ENCODE measurements at regions not wholly inside any gene's neighbourhood (a gene's known extent, or its start where the extent isn't known, plus 50 kb on each side); places are given as distances from the start of the nearest gene placed in this dataset.

GRCh38 chr2:120628248-120628647, 107.4 kb upstream of the GLI2 start:
- Histone ChIP-seq H3K4me3 (replicated peaks in 1 of 3) (no peak overlapping the region), H3K27ac (peak overlapping the region in 2 of 3 donors; percentile 86 to 90), H3K36me3 (no peaks in the 10 kb centered on the region), H3K27me3 (no peaks in the 10 kb centered on the region), H3K9me3 (no peaks in the 10 kb centered on the region), H3K4me1 (peaks cover 53 to 83% of the 10 kb centered on the region in 2 donors)
- 88 to 96% methylated on average over 3 of the region's 3 CpGs for WGBS, 2 donors
- no peak for TF ChIP-seq POLR2A (IDR thresholded peaks at IDR 0.05)
- TF ChIP-seq, protein P1, sequence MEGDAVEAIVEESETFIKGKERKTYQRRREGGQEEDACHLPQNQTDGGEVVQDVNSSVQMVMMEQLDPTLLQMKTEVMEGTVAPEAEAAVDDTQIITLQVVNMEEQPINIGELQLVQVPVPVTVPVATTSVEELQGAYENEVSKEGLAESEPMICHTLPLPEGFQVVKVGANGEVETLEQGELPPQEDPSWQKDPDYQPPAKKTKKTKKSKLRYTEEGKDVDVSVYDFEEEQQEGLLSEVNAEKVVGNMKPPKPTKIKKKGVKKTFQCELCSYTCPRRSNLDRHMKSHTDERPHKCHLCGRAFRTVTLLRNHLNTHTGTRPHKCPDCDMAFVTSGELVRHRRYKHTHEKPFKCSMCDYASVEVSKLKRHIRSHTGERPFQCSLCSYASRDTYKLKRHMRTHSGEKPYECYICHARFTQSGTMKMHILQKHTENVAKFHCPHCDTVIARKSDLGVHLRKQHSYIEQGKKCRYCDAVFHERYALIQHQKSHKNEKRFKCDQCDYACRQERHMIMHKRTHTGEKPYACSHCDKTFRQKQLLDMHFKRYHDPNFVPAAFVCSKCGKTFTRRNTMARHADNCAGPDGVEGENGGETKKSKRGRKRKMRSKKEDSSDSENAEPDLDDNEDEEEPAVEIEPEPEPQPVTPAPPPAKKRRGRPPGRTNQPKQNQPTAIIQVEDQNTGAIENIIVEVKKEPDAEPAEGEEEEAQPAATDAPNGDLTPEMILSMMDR (IDR thresholded peaks at IDR 0.05), result no peak
- no peak for DNase-seq
- intact Hi-C loops (cut with DNase I), result no loop called here

DNA sequence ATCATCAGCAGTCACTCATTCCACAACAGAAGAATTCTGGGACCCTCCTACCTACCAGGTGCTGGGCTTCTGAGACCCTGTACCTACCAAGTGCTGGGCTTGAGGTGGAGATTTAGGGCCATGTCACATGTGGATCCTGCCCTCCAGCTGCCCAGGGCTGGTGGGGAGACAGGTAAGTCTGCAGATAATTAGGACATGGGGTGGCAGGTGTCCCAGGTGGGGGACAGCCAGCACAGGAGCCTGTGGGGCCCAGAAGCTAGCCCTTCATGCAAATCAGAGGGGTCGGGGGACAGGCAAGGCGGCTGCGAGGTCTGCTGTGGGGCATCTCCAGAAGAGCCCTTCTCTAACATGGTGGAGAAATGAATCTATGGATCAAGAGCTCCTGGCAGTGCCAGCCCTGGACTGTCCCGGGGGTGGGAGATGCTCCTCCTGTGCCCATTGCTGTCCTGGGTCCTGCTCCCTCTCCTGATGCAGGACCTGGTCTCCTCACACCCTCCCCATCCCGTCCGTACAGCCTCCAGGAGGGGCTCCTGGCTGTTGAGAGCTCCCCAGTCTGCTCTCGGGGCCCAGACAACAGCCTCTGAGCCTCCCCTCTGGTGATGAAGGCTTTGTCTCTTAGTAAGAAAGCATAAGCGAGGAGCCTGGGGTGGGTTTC, 106.3 kb upstream of the GLI2 start:
- no peaks in the 10 kb centered on the region for H3K27me3 ChIP-seq
- 91 to 94% methylated on average over 4 to 8 of the region's 8 CpGs for WGBS, 2 donors
- TF ChIP-seq, protein P1 (IDR thresholded peaks at IDR 0.05), result no peak
- no peak for TF ChIP-seq POLR2A (IDR thresholded peaks at IDR 0.05)
- peaks cover 55 to 83% of the 10 kb centered on the region in 2 donors for H3K4me1 ChIP-seq
- H3K36me3 ChIP-seq, result no peaks in the 10 kb centered on the region
- H3K4me3 ChIP-seq (replicated peaks in 1 of 3), result no peak overlapping the region
- H3K27ac ChIP-seq, result peak overlapping the region in 1 of 3 donors; percentile 28
- H3K9me3 ChIP-seq, result no peaks in the 10 kb centered on the region
- no peak for DNase-seq
- intact Hi-C loops (cut with DNase I), result no loop called here

DNA sequence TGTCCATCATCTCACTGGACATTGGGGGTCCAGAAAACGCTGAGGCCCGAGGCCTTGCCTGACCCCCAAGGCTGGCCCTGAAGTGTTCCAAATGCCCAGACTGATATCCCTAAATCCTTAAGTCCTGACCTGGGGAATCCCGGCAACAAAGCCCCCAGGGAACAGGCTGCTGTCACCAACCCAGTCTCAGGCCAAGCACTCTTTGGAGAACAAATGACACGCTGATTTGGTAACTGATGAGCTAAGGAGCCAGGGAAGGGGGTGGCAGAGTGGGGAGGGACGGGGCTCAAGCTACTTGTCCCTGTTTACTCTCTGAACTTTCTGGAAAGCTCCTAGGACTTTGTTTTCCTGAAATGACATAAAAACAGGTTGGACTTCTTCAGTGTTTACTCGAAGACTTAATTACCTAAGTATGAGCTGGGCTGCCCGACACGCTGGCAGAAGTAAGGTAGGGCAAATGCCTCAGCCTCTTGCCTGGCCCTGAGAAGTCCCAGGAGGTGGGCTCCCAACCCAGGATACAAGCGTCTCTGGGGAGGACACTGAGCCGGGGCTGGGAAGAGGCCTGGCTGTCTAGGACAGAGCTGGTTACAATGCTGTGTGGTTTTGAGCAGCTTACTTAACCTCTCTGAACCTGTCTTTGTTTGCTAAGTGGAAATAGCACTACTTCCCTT, 105.5 kb upstream of the GLI2 start:
- Histone ChIP-seq H3K4me1 (peaks cover 57 to 83% of the 10 kb centered on the region in 2 donors), H3K4me3 (replicated peaks in 1 of 3) (no peak overlapping the region), H3K27ac (peak overlapping the region in 2 of 3 donors; percentile 28 to 63), H3K9me3 (no peaks in the 10 kb centered on the region), H3K27me3 (no peaks in the 10 kb centered on the region), H3K36me3 (no peaks in the 10 kb centered on the region)
- no peak for DNase-seq
- TF ChIP-seq POLR2A (IDR thresholded peaks at IDR 0.05), result no peak
- TF ChIP-seq, protein P1 (IDR thresholded peaks at IDR 0.05), result no peak
- WGBS, 2 donors, result 60 to 79% methylated on average over 10 of the region's 10 CpGs
- intact Hi-C loops (cut with DNase I), result no loop called here

- Histone ChIP-seq H3K36me3 (no peaks in the 10 kb centered on the region), H3K27ac (peak overlapping the region; percentile 26 to 63 (median 28)), H3K9me3 (no peaks in the 10 kb centered on the region), H3K4me3 (replicated peaks in 1 of 3) (no peak overlapping the region), H3K4me1 (peaks cover 57 to 87% of the 10 kb centered on the region in 2 donors), H3K27me3 (no peaks in the 10 kb centered on the region)
- 75 to 79% methylated on average over 4 of the region's 4 CpGs for WGBS, 2 donors
- DNase-seq, result no peak
- intact Hi-C loops (cut with DNase I), result no loop called here
- TF ChIP-seq, protein P1 (IDR thresholded peaks at IDR 0.05), result no peak
- TF ChIP-seq POLR2A (IDR thresholded peaks at IDR 0.05), result no peak
Observed at GRCh38 chr2:120631236-120631635, 104.4 kb upstream of the GLI2 start.

GRCh38 chr2:120631724-120632123, 103.9 kb upstream of the GLI2 start:
- TF ChIP-seq, protein P1 (IDR thresholded peaks at IDR 0.05), result no peak
- TF ChIP-seq POLR2A (IDR thresholded peaks at IDR 0.05), result no peak
- H3K36me3 ChIP-seq, result no peaks in the 10 kb centered on the region
- DNase-seq, result no peak
- peaks cover 52 to 82% of the 10 kb centered on the region in 2 donors for H3K4me1 ChIP-seq
- no peaks in the 10 kb centered on the region for H3K27me3 ChIP-seq
- H3K4me3 ChIP-seq (replicated peaks in 1 of 3), result no peak overlapping the region
- 49 to 62% methylated on average over 3 of the region's 3 CpGs for WGBS, 2 donors
- no peaks in the 10 kb centered on the region for H3K9me3 ChIP-seq
- peak overlapping the region in 2 of 3 donors; percentile 28 to 63 for H3K27ac ChIP-seq
- intact Hi-C loops (cut with DNase I), result no loop called here
